ENCODE measurements at regions not wholly inside any gene's neighbourhood (a gene's known extent, or its start where the extent isn't known, plus 50 kb on each side); places are given as distances from the start of the nearest gene placed in this dataset.

GRCh38 chr2:221034026-221034701 is 537.9 kb downstream of the EPHA4 start:
- no CpG with 5 or more reads among the region's 2 CpGs for WGBS (ENCODE audit: extremely low coverage, insufficient coverage, low lambda C conversion rate)
- H4K5ac ChIP-seq (ENCODE audit: low read length), result no peak overlapping the region
- H2BK15ac ChIP-seq (replicated peaks; ENCODE audit: low read depth), result no peak overlapping the region
- DNase-seq, result no peak
- no peak overlapping the region for H3K4ac ChIP-seq (ENCODE audit: low read depth, low read length)
- H3K27ac ChIP-seq (ENCODE audit: low read depth, low read length), result no peak overlapping the region
- no peaks in the 10 kb centered on the region for H3K36me3 ChIP-seq (ENCODE audit: control insufficient read depth, insufficient read depth, low read length)
- no peak overlapping the region for H2AK5ac ChIP-seq (ENCODE audit: low read length)
- no peak overlapping the region for H3K4me3 ChIP-seq (ENCODE audit: low read length)
- no peaks in the 10 kb centered on the region for H3K4me1 ChIP-seq (ENCODE audit: control insufficient read depth, low read depth, low read length)
- H3K79me1 ChIP-seq (ENCODE audit: low read length), result no peaks in the 10 kb centered on the region
- H2BK5ac ChIP-seq (ENCODE audit: low read length), result no peak overlapping the region
- H3K4me2 ChIP-seq (ENCODE audit: low read length), result no peak overlapping the region
- no peak overlapping the region for H4K8ac ChIP-seq (ENCODE audit: low read depth, low read length)
- no peak overlapping the region for H2BK120ac ChIP-seq (ENCODE audit: low read depth, low read length)
- H3K18ac ChIP-seq (ENCODE audit: low read length), result no peak overlapping the region
- H3K27me3 ChIP-seq (ENCODE audit: insufficient read depth, low read length, poor library complexity), result no peaks in the 10 kb centered on the region
- no peak overlapping the region for H3K9ac ChIP-seq (ENCODE audit: low read length)
- no peaks in the 10 kb centered on the region for H3K79me2 ChIP-seq (ENCODE audit: control insufficient read depth, insufficient read depth, low read length)
- no peak overlapping the region for H3K23ac ChIP-seq (ENCODE audit: low read length)
- no peak overlapping the region for H3K56ac ChIP-seq (ENCODE audit: low read length)

- Histone ChIP-seq H4K8ac (ENCODE audit: low read depth, low read length) (no peak overlapping the region), H3K4me2 (ENCODE audit: low read length) (no peak overlapping the region), H3K4ac (ENCODE audit: low read depth, low read length) (no peak overlapping the region), H3K4me1 (ENCODE audit: control insufficient read depth, low read depth, low read length) (no peaks in the 10 kb centered on the region), H3K27me3 (ENCODE audit: insufficient read depth, low read length, poor library complexity) (no peaks in the 10 kb centered on the region), H3K4me3 (ENCODE audit: low read length) (no peak overlapping the region), H3K18ac (ENCODE audit: low read length) (no peak overlapping the region), H3K79me1 (ENCODE audit: low read length) (no peaks in the 10 kb centered on the region), H2BK5ac (ENCODE audit: low read length) (no peak overlapping the region), H3K9ac (ENCODE audit: low read length) (no peak overlapping the region), H4K5ac (ENCODE audit: low read length) (no peak overlapping the region), H3K23ac (ENCODE audit: low read length) (no peak overlapping the region), H3K36me3 (ENCODE audit: control insufficient read depth, insufficient read depth, low read length) (no peaks in the 10 kb centered on the region), H3K56ac (ENCODE audit: low read length) (no peak overlapping the region), H2BK15ac (replicated peaks; ENCODE audit: low read depth) (no peak overlapping the region), H3K27ac (ENCODE audit: low read depth, low read length) (no peak overlapping the region), H3K79me2 (ENCODE audit: control insufficient read depth, insufficient read depth, low read length) (no peaks in the 10 kb centered on the region), H2BK120ac (ENCODE audit: low read depth, low read length) (no peak overlapping the region), H2AK5ac (ENCODE audit: low read length) (no peak overlapping the region)
- no CpG with 5 or more reads among the region's 4 CpGs for WGBS (ENCODE audit: extremely low coverage, insufficient coverage, low lambda C conversion rate)
- no peak for DNase-seq
Observed at GRCh38 chr2:221034973-221035372, 537.1 kb downstream of the EPHA4 start.

- Histone ChIP-seq H3K56ac (ENCODE audit: low read length) (no peak overlapping the region), H3K79me2 (ENCODE audit: control insufficient read depth, insufficient read depth, low read length) (no peaks in the 10 kb centered on the region), H3K4me3 (ENCODE audit: low read length) (no peak overlapping the region), H3K27ac (ENCODE audit: low read depth, low read length) (no peak overlapping the region), H2BK120ac (ENCODE audit: low read depth, low read length) (no peak overlapping the region), H3K4me2 (ENCODE audit: low read length) (no peak overlapping the region), H2BK15ac (replicated peaks; ENCODE audit: low read depth) (no peak overlapping the region), H2BK5ac (ENCODE audit: low read length) (no peak overlapping the region), H3K18ac (ENCODE audit: low read length) (no peak overlapping the region), H2AK5ac (ENCODE audit: low read length) (no peak overlapping the region), H4K5ac (ENCODE audit: low read length) (no peak overlapping the region), H3K36me3 (ENCODE audit: control insufficient read depth, insufficient read depth, low read length) (no peaks in the 10 kb centered on the region), H3K23ac (ENCODE audit: low read length) (no peak overlapping the region), H4K8ac (ENCODE audit: low read depth, low read length) (no peak overlapping the region), H3K79me1 (ENCODE audit: low read length) (no peaks in the 10 kb centered on the region), H3K27me3 (ENCODE audit: insufficient read depth, low read length, poor library complexity) (no peaks in the 10 kb centered on the region), H3K4ac (ENCODE audit: low read depth, low read length) (no peak overlapping the region), H3K9ac (ENCODE audit: low read length) (no peak overlapping the region), H3K4me1 (ENCODE audit: control insufficient read depth, low read depth, low read length) (no peaks in the 10 kb centered on the region)
- no peak for DNase-seq
- no CpG with 5 or more reads among the region's 6 CpGs for WGBS (ENCODE audit: extremely low coverage, insufficient coverage, low lambda C conversion rate)
Observed at GRCh38 chr2:221042926-221043325, 529.2 kb downstream of the EPHA4 start.

GRCh38 chr2:221044781-221045180 is 527.3 kb downstream of the EPHA4 start:
- H3K4me1 ChIP-seq (ENCODE audit: control insufficient read depth, low read depth, low read length), result no peaks in the 10 kb centered on the region
- no peak overlapping the region for H3K4me2 ChIP-seq (ENCODE audit: low read length)
- H4K5ac ChIP-seq (ENCODE audit: low read length), result no peak overlapping the region
- no peak overlapping the region for H3K27ac ChIP-seq (ENCODE audit: low read depth, low read length)
- H3K23ac ChIP-seq (ENCODE audit: low read length), result no peak overlapping the region
- H3K27me3 ChIP-seq (ENCODE audit: insufficient read depth, low read length, poor library complexity), result no peaks in the 10 kb centered on the region
- H3K56ac ChIP-seq (ENCODE audit: low read length), result no peak overlapping the region
- no peak overlapping the region for H2BK120ac ChIP-seq (ENCODE audit: low read depth, low read length)
- no peak for DNase-seq
- no peak overlapping the region for H4K8ac ChIP-seq (ENCODE audit: low read depth, low read length)
- no peaks in the 10 kb centered on the region for H3K79me2 ChIP-seq (ENCODE audit: control insufficient read depth, insufficient read depth, low read length)
- WGBS (ENCODE audit: extremely low coverage, insufficient coverage, low lambda C conversion rate), result no CpG with 5 or more reads among the region's 5 CpGs
- H2BK15ac ChIP-seq (replicated peaks; ENCODE audit: low read depth), result no peak overlapping the region
- no peak overlapping the region for H3K4me3 ChIP-seq (ENCODE audit: low read length)
- no peak overlapping the region for H3K4ac ChIP-seq (ENCODE audit: low read depth, low read length)
- no peak overlapping the region for H3K9ac ChIP-seq (ENCODE audit: low read length)
- no peaks in the 10 kb centered on the region for H3K79me1 ChIP-seq (ENCODE audit: low read length)
- H3K36me3 ChIP-seq (ENCODE audit: control insufficient read depth, insufficient read depth, low read length), result no peaks in the 10 kb centered on the region
- H3K18ac ChIP-seq (ENCODE audit: low read length), result no peak overlapping the region
- H2AK5ac ChIP-seq (ENCODE audit: low read length), result no peak overlapping the region
- no peak overlapping the region for H2BK5ac ChIP-seq (ENCODE audit: low read length)

GRCh38 chr2:221050020-221050795 is 521.9 kb downstream of the EPHA4 start:
- H3K9ac ChIP-seq (ENCODE audit: low read length), result no peak overlapping the region
- no peak overlapping the region for H3K4me2 ChIP-seq (ENCODE audit: low read length)
- H3K79me1 ChIP-seq (ENCODE audit: low read length), result no peaks in the 10 kb centered on the region
- no peak overlapping the region for H3K4ac ChIP-seq (ENCODE audit: low read depth, low read length)
- H2BK5ac ChIP-seq (ENCODE audit: low read length), result no peak overlapping the region
- no peak for DNase-seq
- no peaks in the 10 kb centered on the region for H3K79me2 ChIP-seq (ENCODE audit: control insufficient read depth, insufficient read depth, low read length)
- H2BK120ac ChIP-seq (ENCODE audit: low read depth, low read length), result no peak overlapping the region
- H3K18ac ChIP-seq (ENCODE audit: low read length), result no peak overlapping the region
- no CpG with 5 or more reads among the region's 4 CpGs for WGBS (ENCODE audit: extremely low coverage, insufficient coverage, low lambda C conversion rate)
- H2AK5ac ChIP-seq (ENCODE audit: low read length), result no peak overlapping the region
- no peak overlapping the region for H2BK15ac ChIP-seq (replicated peaks; ENCODE audit: low read depth)
- no peaks in the 10 kb centered on the region for H3K27me3 ChIP-seq (ENCODE audit: insufficient read depth, low read length, poor library complexity)
- no peak overlapping the region for H3K23ac ChIP-seq (ENCODE audit: low read length)
- H3K56ac ChIP-seq (ENCODE audit: low read length), result no peak overlapping the region
- H3K36me3 ChIP-seq (ENCODE audit: control insufficient read depth, insufficient read depth, low read length), result no peaks in the 10 kb centered on the region
- H4K5ac ChIP-seq (ENCODE audit: low read length), result no peak overlapping the region
- no peak overlapping the region for H3K27ac ChIP-seq (ENCODE audit: low read depth, low read length)
- H3K4me3 ChIP-seq (ENCODE audit: low read length), result no peak overlapping the region
- no peaks in the 10 kb centered on the region for H3K4me1 ChIP-seq (ENCODE audit: control insufficient read depth, low read depth, low read length)
- H4K8ac ChIP-seq (ENCODE audit: low read depth, low read length), result no peak overlapping the region

Data from mesendoderm (in vitro differentiated cells).